ENCODE measurements at regions not wholly inside any gene's neighbourhood (a gene's known extent, or its start where the extent isn't known, plus 50 kb on each side); places are given as distances from the start of the nearest gene placed in this dataset.

GRCh38 chr3:127083778-127084397 is 101.0 kb downstream of the PLXNA1 start:
- no peak for TF ChIP-seq EZH2phosphoT487 (IDR thresholded peaks at IDR 0.05; ENCODE audit: insufficient read depth, low read depth)
- no peak for TF ChIP-seq EZH2 (IDR thresholded peaks at IDR 0.05; ENCODE audit: insufficient read depth, poor library complexity, severe bottlenecking)
